ENCODE measurements at regions not wholly inside any gene's neighbourhood (a gene's known extent, or its start where the extent isn't known, plus 50 kb on each side); places are given as distances from the start of the nearest gene placed in this dataset.

DNA sequence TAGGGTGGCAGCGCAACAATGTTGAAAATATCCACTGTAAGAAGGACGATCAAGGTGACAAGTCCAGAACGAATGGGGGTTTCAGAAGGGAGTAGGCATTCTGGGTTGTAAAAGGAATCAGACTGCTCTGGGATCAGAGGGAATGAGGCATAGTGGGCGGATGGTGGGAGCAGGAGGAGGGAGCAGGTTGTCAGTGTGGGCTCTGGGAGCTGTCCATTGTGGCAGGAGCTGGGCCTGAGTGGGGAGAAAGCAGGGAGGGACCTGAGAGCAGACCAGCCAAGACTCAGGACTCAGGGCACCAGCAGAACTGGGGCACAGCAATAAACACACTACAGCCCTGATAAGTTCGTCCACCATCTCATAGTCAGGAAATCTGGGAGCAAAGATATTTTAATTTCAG, 292.6 kb upstream of the MKI67 start:
- Mint-ChIP-seq H3K4me1 (ENCODE audit: low read depth) (no peaks in the 10 kb centered on the region), H3K27me3 (ENCODE audit: insufficient read depth) (no peaks in the 10 kb centered on the region; the same call in 1 of the 2 replicates), H3K4me3 (no peak overlapping the region), H3K9me3 (peaks cover 69% of the 10 kb centered on the region), H3K27ac (no peak overlapping the region), H3K36me3 (ENCODE audit: low read depth) (peaks cover 12% of the 10 kb centered on the region; the same call in 1 of the 2 replicates)
- TF ChIP-seq, protein P1, sequence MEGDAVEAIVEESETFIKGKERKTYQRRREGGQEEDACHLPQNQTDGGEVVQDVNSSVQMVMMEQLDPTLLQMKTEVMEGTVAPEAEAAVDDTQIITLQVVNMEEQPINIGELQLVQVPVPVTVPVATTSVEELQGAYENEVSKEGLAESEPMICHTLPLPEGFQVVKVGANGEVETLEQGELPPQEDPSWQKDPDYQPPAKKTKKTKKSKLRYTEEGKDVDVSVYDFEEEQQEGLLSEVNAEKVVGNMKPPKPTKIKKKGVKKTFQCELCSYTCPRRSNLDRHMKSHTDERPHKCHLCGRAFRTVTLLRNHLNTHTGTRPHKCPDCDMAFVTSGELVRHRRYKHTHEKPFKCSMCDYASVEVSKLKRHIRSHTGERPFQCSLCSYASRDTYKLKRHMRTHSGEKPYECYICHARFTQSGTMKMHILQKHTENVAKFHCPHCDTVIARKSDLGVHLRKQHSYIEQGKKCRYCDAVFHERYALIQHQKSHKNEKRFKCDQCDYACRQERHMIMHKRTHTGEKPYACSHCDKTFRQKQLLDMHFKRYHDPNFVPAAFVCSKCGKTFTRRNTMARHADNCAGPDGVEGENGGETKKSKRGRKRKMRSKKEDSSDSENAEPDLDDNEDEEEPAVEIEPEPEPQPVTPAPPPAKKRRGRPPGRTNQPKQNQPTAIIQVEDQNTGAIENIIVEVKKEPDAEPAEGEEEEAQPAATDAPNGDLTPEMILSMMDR (IDR thresholded peaks at IDR 0.05), result no peak
- no peak for DNase-seq

DNA sequence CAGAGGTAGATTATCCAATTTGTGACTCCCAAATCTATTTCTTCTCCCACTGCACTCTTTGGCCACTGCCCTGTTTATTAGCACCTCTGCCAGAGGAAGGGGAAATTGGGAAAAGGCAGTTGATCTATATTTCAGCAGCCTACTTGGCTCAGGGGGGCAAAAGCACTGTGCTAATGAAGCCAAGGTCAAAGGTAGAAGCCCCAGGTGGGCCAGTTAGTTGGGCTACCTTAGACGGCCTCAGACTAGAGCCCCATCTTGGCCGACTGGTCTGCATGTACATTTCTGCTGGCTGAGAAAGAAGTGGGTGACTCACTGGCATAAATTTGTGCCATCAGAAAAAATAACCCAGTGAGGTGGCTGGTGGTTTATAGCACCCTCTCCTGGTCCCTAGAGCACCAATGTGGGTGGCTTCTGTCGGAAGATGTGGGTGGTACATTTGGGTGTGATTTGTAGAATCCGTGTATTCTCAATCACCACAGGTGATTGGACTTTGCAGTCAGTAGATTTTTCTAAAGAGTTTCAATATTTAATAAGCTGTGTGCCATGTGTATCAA, 293.3 kb upstream of the MKI67 start:
- peaks cover 8% of the 10 kb centered on the region; the same call in 1 of the 2 replicates for H3K36me3 Mint-ChIP-seq (ENCODE audit: low read depth)
- H3K9me3 Mint-ChIP-seq, result peaks cover 66% of the 10 kb centered on the region
- TF ChIP-seq, protein P1 (IDR thresholded peaks at IDR 0.05), result no peak
- H3K27ac Mint-ChIP-seq, result no peak overlapping the region
- no peak overlapping the region for H3K4me3 Mint-ChIP-seq
- no peak for DNase-seq
- H3K27me3 Mint-ChIP-seq (ENCODE audit: insufficient read depth), result no peaks in the 10 kb centered on the region; the same call in none of the 2 replicates
- no peaks in the 10 kb centered on the region for H3K4me1 Mint-ChIP-seq (ENCODE audit: low read depth)

DNA sequence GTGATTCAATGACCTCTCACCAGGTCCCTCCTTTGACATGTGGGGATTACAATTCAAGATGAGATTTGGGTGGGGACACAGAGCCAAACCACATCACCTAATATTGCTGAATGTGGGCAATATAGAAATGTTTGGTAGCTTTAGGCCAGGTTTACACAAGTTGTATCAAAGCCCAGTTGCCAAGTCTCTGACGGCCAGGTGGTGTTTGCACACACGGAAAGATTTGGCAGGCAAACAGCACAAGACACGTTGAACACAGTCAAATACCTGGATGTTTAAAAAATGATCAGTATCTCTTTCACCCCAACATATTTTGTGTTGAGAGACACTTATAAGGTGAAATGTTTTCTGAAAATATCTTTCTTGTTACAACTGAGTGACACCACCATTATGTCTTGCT, 294.4 kb upstream of the MKI67 start:
- no peaks in the 10 kb centered on the region; the same call in none of the 2 replicates for H3K27me3 Mint-ChIP-seq (ENCODE audit: insufficient read depth)
- peaks cover 71% of the 10 kb centered on the region for H3K9me3 Mint-ChIP-seq
- no peaks in the 10 kb centered on the region for H3K4me1 Mint-ChIP-seq (ENCODE audit: low read depth)
- peaks cover 8% of the 10 kb centered on the region; the same call in 1 of the 2 replicates for H3K36me3 Mint-ChIP-seq (ENCODE audit: low read depth)
- no peak overlapping the region for H3K4me3 Mint-ChIP-seq
- TF ChIP-seq, protein P1 (IDR thresholded peaks at IDR 0.05), result no peak
- no peak for DNase-seq
- H3K27ac Mint-ChIP-seq, result no peak overlapping the region

DNA sequence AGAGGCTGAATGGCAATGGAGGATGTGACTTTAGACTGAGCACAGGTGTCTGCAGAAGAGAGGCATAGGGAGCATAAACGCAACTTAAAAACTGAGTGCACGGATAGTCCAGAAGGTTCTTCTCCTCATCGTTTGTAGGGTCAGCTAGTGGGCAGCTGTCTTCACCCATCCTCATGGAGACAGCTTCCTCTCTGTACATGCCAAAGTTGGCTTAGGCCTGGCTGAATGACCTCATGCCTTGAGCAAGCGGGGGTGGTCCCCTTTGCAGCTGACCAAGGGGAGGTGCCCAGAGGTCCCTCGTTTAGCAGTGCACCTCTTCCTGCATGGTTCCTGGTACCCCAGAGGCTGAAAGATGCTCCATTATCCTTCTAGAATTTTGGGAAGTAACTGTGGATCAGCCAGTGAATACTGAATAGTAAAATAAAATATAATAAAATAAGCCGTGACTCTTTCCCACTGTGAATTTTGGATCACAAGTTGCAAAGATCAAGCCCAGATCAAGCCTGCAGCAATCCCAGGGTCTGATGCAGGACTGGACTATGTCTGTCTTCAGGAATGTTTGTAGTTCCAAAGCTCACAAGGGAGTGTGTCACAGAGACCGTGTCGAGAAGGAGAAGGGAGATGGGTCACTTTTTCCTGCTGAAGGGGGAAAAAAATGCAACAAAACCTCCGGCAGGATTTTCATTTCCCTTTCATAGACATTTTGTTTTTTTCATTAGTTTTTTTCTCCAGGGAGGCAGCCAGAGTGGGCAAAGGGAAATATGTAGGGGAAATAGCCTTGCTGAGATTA, 295.3 kb upstream of the MKI67 start:
- TF ChIP-seq, protein P1 (IDR thresholded peaks at IDR 0.05), result no peak
- H3K4me1 Mint-ChIP-seq (ENCODE audit: low read depth), result no peaks in the 10 kb centered on the region
- H3K36me3 Mint-ChIP-seq (ENCODE audit: low read depth), result peaks cover 8% of the 10 kb centered on the region; the same call in 1 of the 2 replicates
- DNase-seq, result no peak
- H3K9me3 Mint-ChIP-seq, result peaks cover 76% of the 10 kb centered on the region
- no peak overlapping the region for H3K27ac Mint-ChIP-seq
- no peaks in the 10 kb centered on the region; the same call in none of the 2 replicates for H3K27me3 Mint-ChIP-seq (ENCODE audit: insufficient read depth)
- no peak overlapping the region for H3K4me3 Mint-ChIP-seq

DNA sequence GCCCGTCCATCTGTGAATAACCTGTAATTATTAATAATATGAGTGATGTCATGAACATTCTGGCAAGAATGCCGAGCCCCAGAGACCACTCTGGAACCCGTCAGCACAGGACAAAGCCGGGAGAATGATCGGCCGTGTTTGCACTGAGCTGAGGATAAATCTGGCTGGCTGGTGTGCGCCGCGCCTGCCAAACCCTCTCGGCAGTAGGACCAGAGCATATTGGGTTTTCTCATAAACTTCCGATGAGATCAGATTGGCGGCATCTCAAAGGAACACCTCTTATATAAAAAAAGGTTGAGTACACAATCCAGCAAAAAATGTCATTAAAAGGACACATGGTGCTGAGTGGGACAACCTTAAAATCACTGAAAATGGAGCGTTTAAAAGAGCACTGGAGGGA, 296.0 kb upstream of the MKI67 start:
- peaks cover 80% of the 10 kb centered on the region for H3K9me3 Mint-ChIP-seq
- H3K36me3 Mint-ChIP-seq (ENCODE audit: low read depth), result peaks cover 10% of the 10 kb centered on the region
- TF ChIP-seq, protein P1 (IDR thresholded peaks at IDR 0.05), result no peak
- H3K27me3 Mint-ChIP-seq (ENCODE audit: insufficient read depth), result no peaks in the 10 kb centered on the region; the same call in none of the 2 replicates
- no peaks in the 10 kb centered on the region for H3K4me1 Mint-ChIP-seq (ENCODE audit: low read depth)
- DNase-seq, result no peak
- no peak overlapping the region for H3K27ac Mint-ChIP-seq
- no peak overlapping the region for H3K4me3 Mint-ChIP-seq

Measured in HFFc6 (cell line).